GM12892 (cell line): ENCODE measurements at regions not wholly inside any gene's neighbourhood (a gene's known extent, or its start where the extent isn't known, plus 50 kb on each side); places are given as distances from the start of the nearest gene placed in this dataset.

Experiments used
- POLR2A ChIP-seq: IDR thresholded peaks from 2 replicates; pipeline ENCODE4 v1.6.1; 2011; ENCODE audit warnings: low read depth, low read length, control low read depth
- POLR2AphosphoS5 ChIP-seq: IDR thresholded peaks from 2 replicates; pipeline ENCODE4 v1.6.1; 2011; ENCODE audit warnings: low read depth, low read length, control low read depth

GRCh38 chr7:81190997-81191768 lies 272.3 kb upstream of the SEMA3C start:
- TF ChIP-seq POLR2A (no peak), POLR2AphosphoS5 (no peak)
